Astrocyte of the spinal cord (primary cell): ENCODE measurements at regions not wholly inside any gene's neighbourhood (a gene's known extent, or its start where the extent isn't known, plus 50 kb on each side); places are given as distances from the start of the nearest gene placed in this dataset.
A peak's percentile ranks its signal among the peaks of the same experiment; 100 is the strongest.

Experiments used
- DNase-seq: peaks from one replicate; pipeline ENCODE4 v3.0.0; 2011; ENCODE audit warnings: low read depth, low spot score
- H3K4me3 ChIP-seq: 2 replicates; pipeline ENCODE4 v1.5.1; 2011; ENCODE audit warnings: low read depth, mild to moderate bottlenecking, low read length, moderate library complexity
- in situ Hi-C: cut with HindIII; loops from 2 replicates; pipeline ENCODE4 v1.10.0; 2017; ENCODE audit warnings: low sequenced_read_pairs
- TF ChIP-seq, protein P1 (sequence below): IDR thresholded peaks from 2 replicates; pipeline ENCODE4 v1.5.1; 2012; ENCODE audit warnings: low read depth, mild to moderate bottlenecking, low read length, inconsistent platforms

DNA sequence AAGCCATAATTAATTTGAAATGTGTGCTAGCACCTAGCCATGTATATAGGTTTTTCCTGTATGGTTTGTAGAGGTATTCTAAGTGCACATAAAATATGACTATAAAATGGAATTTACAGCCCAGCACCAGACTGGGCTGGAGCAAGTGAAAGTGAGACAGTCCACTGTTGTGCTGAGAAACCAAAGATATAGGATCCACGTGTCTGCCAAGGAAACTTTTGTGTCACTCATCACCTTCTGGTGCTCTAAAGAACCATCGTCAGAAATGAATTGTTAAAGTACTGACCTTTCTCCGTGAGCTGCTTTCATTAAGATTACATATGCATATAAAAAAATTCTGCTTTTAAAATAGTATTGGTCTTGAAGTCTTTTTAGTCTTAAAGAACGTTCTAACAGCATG lies 141.0 kb upstream of the ZC3H11B start:
- DNase-seq, result no peak
- in situ Hi-C loops, result no loop called here
- TF ChIP-seq, protein P1, sequence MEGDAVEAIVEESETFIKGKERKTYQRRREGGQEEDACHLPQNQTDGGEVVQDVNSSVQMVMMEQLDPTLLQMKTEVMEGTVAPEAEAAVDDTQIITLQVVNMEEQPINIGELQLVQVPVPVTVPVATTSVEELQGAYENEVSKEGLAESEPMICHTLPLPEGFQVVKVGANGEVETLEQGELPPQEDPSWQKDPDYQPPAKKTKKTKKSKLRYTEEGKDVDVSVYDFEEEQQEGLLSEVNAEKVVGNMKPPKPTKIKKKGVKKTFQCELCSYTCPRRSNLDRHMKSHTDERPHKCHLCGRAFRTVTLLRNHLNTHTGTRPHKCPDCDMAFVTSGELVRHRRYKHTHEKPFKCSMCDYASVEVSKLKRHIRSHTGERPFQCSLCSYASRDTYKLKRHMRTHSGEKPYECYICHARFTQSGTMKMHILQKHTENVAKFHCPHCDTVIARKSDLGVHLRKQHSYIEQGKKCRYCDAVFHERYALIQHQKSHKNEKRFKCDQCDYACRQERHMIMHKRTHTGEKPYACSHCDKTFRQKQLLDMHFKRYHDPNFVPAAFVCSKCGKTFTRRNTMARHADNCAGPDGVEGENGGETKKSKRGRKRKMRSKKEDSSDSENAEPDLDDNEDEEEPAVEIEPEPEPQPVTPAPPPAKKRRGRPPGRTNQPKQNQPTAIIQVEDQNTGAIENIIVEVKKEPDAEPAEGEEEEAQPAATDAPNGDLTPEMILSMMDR, result no peak
- H3K4me3 ChIP-seq, result no peak overlapping the region

- no peak for DNase-seq
- in situ Hi-C loops, result no loop called here
- TF ChIP-seq, protein P1, result no peak
- H3K4me3 ChIP-seq, result no peak overlapping the region
These were observed 139.7 kb upstream of the ZC3H11B start for GRCh38 chr1:219752645-219753044.

- DNase-seq, result no peak
- TF ChIP-seq, protein P1, result no peak
- in situ Hi-C loops, result no loop called here
- H3K4me3 ChIP-seq, result no peak overlapping the region
These were observed 139.1 kb upstream of the ZC3H11B start for GRCh38 chr1:219751870-219752507.

GRCh38 chr1:219749370-219749769 lies 136.5 kb upstream of the ZC3H11B start:
- TF ChIP-seq, protein P1, result no peak
- in situ Hi-C loops, result no loop called here
- H3K4me3 ChIP-seq, result no peak overlapping the region
- no peak for DNase-seq

- no peak for DNase-seq
- H3K4me3 ChIP-seq, result no peak overlapping the region
- in situ Hi-C loops, result no loop called here
- TF ChIP-seq, protein P1, result no peak
These were observed 133.2 kb upstream of the ZC3H11B start for GRCh38 chr1:219746141-219746540.

DNA sequence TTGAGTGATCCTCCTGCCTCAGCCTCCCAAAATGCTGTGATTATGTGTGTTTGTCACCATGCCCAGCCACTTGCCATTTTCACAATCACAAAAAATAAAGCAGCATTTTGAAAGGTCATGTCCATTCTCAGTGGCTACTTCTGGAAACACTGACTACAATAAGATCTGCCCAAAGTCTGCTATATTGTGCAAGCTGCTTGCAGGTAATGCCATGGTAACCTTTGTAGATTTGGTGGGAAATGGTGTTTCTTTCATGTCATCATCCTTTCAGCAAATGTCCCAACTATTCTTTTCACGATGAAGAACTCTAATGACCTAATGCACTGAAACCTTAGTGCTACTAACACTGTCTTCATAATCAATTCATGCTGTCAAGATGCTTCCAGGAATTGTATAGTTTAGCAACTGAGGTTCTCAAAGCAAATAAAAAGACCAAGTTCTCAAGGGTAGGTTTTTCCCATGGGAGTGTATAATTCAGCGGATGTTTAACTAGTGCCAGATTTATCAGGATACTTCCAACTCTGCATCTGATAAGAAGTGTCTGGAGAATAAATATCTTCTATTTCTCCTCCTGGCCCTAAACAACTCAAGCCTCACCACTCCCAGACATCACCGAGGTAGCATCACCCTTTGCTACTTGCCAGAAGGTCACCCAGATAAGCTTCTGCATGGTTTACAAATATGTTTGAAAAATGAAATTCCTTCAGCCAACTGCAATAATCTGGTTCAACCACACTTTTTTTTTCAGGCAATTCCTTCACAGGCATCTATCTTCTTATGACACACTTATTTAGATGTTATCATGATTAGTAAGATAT lies 132.0 kb upstream of the ZC3H11B start:
- no peak overlapping the region for H3K4me3 ChIP-seq
- TF ChIP-seq, protein P1, result no peak
- peak; percentile 7 for DNase-seq
- in situ Hi-C loops, result no loop called here
